ENCODE measurements at regions not wholly inside any gene's neighbourhood (a gene's known extent, or its start where the extent isn't known, plus 50 kb on each side); places are given as distances from the start of the nearest gene placed in this dataset.

GRCh38 chrX:97766501-97767095, 882.9 kb downstream of the RPA4 start:
- no peak for DNase-seq

GRCh38 chrX:97787311-97787710, 903.6 kb downstream of the RPA4 start:
- no peak for DNase-seq

GRCh38 chrX:97787849-97788248, 904.1 kb downstream of the RPA4 start:
- DNase-seq, result no peak

GRCh38 chrX:97790850-97791249, 907.1 kb downstream of the RPA4 start:
- DNase-seq, result no peak

DNA sequence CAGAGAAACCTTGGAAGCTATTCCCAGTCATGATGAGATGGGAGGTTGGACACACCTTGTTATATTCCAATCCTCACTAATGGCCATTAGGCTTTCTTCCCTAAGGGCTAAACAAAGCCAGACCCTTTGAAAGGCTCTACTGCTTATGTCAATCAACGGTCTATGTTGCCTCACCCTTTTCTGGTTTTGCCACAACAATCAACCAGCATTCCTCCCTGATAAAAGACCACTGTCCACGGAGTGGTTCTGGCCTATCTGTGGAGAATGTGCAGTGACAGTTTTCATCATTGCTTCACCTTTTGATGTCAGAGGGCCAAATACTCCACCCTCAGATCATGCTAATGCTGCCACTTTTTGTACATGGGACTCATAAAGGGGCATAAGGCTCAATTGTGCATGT, 913.4 kb downstream of the RPA4 start:
- DNase-seq, result no peak

DNA sequence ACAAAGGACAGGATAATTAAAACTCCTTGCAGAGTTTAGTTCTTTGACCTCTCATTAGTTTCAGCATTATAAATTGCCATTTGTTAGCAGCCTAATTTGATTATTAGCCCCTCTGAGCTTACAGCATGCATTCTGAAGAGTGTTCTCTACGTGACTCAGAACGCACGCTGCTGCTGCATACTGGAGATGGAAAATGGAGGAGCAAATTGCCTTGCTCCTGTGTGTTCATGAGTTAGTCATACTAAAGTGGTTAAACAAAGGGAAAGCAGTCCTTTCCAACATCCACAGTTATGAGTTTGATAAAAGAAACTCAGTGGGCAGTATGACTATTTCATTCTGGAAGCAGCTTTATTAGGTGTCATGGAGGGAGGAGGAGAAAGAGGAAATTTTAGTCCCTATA, 922.5 kb downstream of the RPA4 start:
- DNase-seq, result no peak

- no peak for DNase-seq
Measured at GRCh38 chrX:97806946-97807345, 923.2 kb downstream of the RPA4 start.

DNA sequence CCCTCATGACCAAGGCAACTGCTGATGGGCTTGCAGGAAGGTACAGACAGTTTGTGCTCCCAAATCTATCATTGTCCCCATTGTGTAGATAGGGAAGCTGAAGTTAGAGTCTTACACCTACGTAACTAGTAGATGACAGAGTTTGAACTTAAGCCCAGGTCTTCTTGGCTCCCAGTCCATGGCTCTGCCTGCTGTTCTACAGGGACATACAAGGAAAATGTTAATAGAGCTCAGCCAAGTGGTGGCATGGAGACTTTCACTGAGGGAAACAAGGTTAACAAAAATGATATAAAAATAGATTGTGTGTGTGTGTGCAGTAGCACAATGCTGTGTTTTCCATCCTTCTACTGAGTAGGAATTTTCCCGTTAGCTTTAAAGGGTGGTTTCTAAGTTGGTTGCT, 936.5 kb downstream of the RPA4 start:
- DNase-seq, result no peak

- DNase-seq, result no peak
Measured at GRCh38 chrX:97828471-97828870, 944.8 kb downstream of the RPA4 start.

- no peak for DNase-seq
Measured at GRCh38 chrX:97835969-97836368, 952.3 kb downstream of the RPA4 start.

DNA sequence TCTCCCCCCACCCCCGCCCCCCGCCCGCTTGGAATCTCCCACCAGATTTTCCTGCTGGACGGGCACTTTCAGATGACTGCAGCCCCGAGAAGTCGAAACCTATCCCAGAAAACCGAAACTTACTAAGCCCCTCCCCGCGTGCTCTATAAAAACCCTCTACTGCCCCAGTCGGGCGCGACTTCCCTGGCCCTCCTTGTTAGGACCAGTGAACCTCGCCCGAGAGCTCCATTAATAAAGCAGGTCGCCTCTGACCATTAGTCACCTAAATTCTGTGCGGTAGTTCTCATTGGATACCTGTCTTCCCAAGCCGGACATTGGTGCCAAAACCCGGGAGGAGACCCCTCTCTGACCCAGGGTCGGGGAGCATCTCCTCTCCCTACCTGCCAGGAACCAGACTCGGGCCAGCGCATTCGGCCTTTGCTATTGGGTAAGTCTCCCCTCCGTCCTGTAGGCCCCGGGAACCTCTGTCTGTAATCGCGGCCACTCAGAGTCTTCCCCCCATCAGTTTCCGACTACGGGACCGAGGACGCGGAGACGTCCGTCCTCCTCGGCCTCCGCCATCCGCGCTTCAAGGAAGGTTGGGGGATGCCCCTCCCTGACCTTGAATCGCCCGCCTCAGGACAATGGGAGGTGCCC, 958.0 kb downstream of the RPA4 start:
- no peak for DNase-seq

- DNase-seq, result no peak
Measured at GRCh38 chrX:97842468-97843199, 958.9 kb downstream of the RPA4 start.

GRCh38 chrX:97843200-97843811, 959.6 kb downstream of the RPA4 start:
- no peak for DNase-seq

GRCh38 chrX:97844161-97844560, 960.5 kb downstream of the RPA4 start:
- DNase-seq, result no peak

DNA sequence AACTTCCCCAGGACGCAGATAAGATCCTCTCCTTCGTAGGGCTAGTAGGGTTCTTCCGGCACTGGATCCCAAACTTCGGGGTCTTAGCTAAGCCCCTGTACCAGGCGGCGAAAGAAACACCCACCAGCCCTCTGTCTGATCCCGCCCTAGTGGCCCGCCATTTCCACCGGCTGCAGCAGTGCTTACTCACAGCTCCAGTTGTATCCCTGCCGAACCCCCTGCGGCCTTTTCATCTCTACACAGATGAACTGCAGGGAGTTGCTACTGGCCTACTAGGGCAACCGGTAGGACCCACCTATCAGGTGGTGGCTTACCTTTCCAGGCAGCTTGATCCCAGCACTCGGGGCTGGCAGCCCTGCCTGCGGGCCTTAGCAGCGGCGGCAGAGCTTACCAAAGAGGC, 961.2 kb downstream of the RPA4 start:
- no peak for DNase-seq

DNA sequence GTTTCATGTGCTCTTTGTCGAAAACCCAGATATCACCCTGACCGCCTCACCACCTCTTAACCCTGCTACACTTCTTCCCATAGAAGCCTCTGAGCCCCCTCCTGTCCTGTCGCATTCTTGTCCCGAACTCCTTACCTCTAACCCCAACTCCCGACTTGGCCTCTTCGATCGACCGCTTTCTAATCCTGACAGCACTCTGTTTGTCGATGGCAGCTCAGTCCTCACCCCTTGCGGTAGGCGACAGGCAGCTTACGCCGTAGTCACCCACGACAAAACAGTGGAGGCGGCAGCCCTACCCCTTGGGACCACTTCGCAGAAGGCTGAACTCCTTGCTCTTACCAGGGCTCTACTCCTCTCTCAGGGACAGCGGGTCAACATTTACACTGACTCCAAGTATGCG, 961.7 kb downstream of the RPA4 start:
- DNase-seq, result no peak

- DNase-seq, result no peak
Measured at GRCh38 chrX:97846228-97846627, 962.5 kb downstream of the RPA4 start.

GRCh38 chrX:97846718-97847237, 963.1 kb downstream of the RPA4 start:
- no peak for DNase-seq

- DNase-seq, result no peak
Measured at GRCh38 chrX:97847885-97848679, 964.4 kb downstream of the RPA4 start.

GRCh38 chrX:97849951-97850350, 966.2 kb downstream of the RPA4 start:
- DNase-seq, result no peak

- no peak for DNase-seq
Measured at GRCh38 chrX:97850911-97851310, 967.2 kb downstream of the RPA4 start.

- DNase-seq, result no peak
Measured at GRCh38 chrX:97854086-97854485, 970.4 kb downstream of the RPA4 start.

- no peak for DNase-seq
Measured at GRCh38 chrX:97858592-97858991, 974.9 kb downstream of the RPA4 start.

Measured in GDM1 (cell line).